ENCODE measurements at regions not wholly inside any gene's neighbourhood (a gene's known extent, or its start where the extent isn't known, plus 50 kb on each side); places are given as distances from the start of the nearest gene placed in this dataset.

DNA sequence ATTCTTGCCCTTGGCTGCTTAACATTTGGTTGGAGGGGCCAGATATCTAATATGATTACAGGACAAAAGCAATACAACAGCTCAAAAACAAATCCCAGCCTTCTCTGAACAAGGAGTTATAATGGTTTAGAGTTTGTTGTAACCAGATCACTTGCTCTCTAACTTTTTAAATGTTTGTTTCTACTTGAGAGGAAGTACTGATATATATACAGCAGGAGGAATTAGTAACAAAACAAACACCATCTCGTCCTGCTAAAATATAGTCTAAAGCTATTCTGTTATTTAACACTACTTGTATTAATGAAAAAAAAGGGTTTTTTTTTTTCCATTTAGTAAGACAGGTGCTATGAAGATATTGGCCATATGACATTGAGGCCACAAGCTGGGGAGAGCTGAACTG is 60.9 kb upstream of the TMEM17 start:
- TF ChIP-seq, protein P1, sequence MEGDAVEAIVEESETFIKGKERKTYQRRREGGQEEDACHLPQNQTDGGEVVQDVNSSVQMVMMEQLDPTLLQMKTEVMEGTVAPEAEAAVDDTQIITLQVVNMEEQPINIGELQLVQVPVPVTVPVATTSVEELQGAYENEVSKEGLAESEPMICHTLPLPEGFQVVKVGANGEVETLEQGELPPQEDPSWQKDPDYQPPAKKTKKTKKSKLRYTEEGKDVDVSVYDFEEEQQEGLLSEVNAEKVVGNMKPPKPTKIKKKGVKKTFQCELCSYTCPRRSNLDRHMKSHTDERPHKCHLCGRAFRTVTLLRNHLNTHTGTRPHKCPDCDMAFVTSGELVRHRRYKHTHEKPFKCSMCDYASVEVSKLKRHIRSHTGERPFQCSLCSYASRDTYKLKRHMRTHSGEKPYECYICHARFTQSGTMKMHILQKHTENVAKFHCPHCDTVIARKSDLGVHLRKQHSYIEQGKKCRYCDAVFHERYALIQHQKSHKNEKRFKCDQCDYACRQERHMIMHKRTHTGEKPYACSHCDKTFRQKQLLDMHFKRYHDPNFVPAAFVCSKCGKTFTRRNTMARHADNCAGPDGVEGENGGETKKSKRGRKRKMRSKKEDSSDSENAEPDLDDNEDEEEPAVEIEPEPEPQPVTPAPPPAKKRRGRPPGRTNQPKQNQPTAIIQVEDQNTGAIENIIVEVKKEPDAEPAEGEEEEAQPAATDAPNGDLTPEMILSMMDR (IDR thresholded peaks at IDR 0.05), result no peak
- no peak for TF ChIP-seq POLR2A (IDR thresholded peaks at IDR 0.05)
